K562 (cell line): ENCODE measurements at regions not wholly inside any gene's neighbourhood (a gene's known extent, or its start where the extent isn't known, plus 50 kb on each side); places are given as distances from the start of the nearest gene placed in this dataset.

ENCODE experiments used
- FOXA3 ChIP-seq, 2 experiments: fragments of 450-650 bp in 1 of 2; sonication (generic) in 1 of 2; formaldehyde crosslinking; IDR thresholded peaks in 1 of 2; conservative IDR thresholded peaks in 1 of 2; 2 replicates each; pipeline versions ENCODE4 v1.4.0 to v1.8.0; 2020 to 2022; ENCODE audit warnings: mild to moderate bottlenecking in 2 of 2, missing genetic modification reagents in 1 of 2
- GABPA ChIP-seq: fragments of 200-800 bp; sonication (Bioruptor generic); conservative IDR thresholded peaks from 2 replicates; pipeline ENCODE4 v1.6.1; 2016; ENCODE audit warnings: low read depth, missing genetic modification characterization, missing compliant biosample characterization
- MAX ChIP-seq: sonication (generic); formaldehyde crosslinking; IDR thresholded peaks from 2 replicates; pipeline ENCODE4 v1.9.0; 2022; ENCODE audit warnings: mild to moderate bottlenecking, missing genetic modification reagents
- NELFE ChIP-seq: IDR thresholded peaks from 2 replicates; pipeline ENCODE4 v1.6.1; 2011; ENCODE audit warnings: mild to moderate bottlenecking; ENCODE audit not compliant: insufficient read depth, insufficient read length
- REST ChIP-seq, 2 experiments: fragments of 450-650 bp; formaldehyde crosslinking in 1 of 2; IDR thresholded peaks; 2 replicates each; pipeline versions ENCODE4 v1.4.0 to v1.6.1; 2014 to 2020; ENCODE audit warnings: mild to moderate bottlenecking in 2 of 2, borderline replicate concordance in 1 of 2, low read depth in 1 of 2
- USF1 ChIP-seq: sonication (generic); formaldehyde crosslinking; IDR thresholded peaks from 2 replicates; pipeline ENCODE4 v1.9.0; 2022; ENCODE audit warnings: mild to moderate bottlenecking, missing genetic modification reagents
- TF ChIP-seq, protein P1 (sequence below): fragments of 450-650 bp; conservative IDR thresholded peaks from 2 replicates; pipeline ENCODE4 v1.6.1; 2016; ENCODE audit warnings: missing genetic modification characterization, low read depth, mild to moderate bottlenecking, missing compliant biosample characterization, moderate library complexity

DNA sequence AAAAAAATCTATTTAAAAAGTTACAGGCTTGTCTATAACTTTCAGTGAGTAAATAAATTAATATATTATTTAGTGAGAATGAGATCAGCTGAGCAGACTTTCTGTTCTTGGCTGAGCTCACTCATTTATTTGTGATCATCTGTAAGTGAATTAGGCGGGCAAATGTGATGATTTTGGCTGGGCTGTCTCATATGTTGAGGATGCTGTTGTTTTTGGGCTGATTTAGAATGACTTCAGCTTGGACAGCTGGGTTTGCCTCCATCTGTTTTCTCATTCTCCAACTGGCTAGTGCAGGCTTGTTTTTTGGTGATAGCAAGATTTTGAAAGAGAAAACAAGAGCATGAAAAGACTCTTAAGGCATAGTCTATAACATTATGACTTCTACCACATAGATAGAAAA is 475.8 kb upstream of the OLFM3 start (continued):
- TF ChIP-seq REST (IDR thresholded peaks at IDR 0.05; ENCODE audit: borderline replicate concordance) (no peak), REST (CRISPR knock-in tag; IDR thresholded peaks at IDR 0.05; ENCODE audit: low read depth) (no peak), MAX (CRISPR knock-in tag) (no peak), NELFE (no peak), GABPA (tag) (no peak), FOXA3 (CRISPR knock-in tag; conservative IDR thresholded peaks at IDR 0.05 in 1 of 2, IDR thresholded peaks at IDR 0.05 in 1 of 2) (no peak), USF1 (CRISPR knock-in tag) (no peak)
- TF ChIP-seq, protein P1, sequence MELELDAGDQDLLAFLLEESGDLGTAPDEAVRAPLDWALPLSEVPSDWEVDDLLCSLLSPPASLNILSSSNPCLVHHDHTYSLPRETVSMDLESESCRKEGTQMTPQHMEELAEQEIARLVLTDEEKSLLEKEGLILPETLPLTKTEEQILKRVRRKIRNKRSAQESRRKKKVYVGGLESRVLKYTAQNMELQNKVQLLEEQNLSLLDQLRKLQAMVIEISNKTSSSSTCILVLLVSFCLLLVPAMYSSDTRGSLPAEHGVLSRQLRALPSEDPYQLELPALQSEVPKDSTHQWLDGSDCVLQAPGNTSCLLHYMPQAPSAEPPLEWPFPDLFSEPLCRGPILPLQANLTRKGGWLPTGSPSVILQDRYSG (tag): no peak
